ENCODE measurements at regions not wholly inside any gene's neighbourhood (a gene's known extent, or its start where the extent isn't known, plus 50 kb on each side); places are given as distances from the start of the nearest gene placed in this dataset.

GRCh38 chr5:3107156-3107611 is 355.7 kb upstream of the IRX2 start:
- TF ChIP-seq CTCF (IDR thresholded peaks at IDR 0.05) = no peak
- TF ChIP-seq POLR2AphosphoS5 (IDR thresholded peaks at IDR 0.05) = no peak
